ENCODE measurements at regions not wholly inside any gene's neighbourhood (a gene's known extent, or its start where the extent isn't known, plus 50 kb on each side); places are given as distances from the start of the nearest gene placed in this dataset.

DNA sequence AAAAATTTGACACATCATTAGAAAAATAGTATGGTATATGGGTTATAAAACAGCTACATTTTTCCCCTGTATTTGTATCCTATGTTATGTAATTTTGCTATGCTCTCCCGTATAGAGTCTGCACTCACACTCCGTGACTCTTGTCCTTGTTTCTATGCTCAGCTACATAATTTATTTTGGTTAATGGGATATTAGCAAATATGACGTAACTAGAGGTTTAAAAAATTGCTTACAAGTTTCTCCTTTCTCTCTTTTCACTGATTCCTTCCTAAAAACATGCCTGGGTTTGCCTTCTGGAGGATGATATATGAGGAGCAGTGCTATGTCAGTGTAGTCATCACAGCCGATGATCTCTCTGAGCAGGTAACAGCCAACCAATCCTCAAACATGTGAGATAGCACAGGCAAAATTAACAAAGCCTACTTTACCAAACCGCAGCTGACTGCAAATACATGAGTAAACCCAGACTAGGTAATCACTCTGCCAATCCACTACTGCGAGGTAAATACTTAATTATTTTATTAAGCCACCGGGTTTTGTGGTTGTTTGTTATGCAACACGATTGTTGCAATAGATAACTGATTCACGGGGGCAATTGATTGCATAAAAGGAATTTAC, 126.9 kb downstream of the KIF2B start:
- TF ChIP-seq, protein P1, sequence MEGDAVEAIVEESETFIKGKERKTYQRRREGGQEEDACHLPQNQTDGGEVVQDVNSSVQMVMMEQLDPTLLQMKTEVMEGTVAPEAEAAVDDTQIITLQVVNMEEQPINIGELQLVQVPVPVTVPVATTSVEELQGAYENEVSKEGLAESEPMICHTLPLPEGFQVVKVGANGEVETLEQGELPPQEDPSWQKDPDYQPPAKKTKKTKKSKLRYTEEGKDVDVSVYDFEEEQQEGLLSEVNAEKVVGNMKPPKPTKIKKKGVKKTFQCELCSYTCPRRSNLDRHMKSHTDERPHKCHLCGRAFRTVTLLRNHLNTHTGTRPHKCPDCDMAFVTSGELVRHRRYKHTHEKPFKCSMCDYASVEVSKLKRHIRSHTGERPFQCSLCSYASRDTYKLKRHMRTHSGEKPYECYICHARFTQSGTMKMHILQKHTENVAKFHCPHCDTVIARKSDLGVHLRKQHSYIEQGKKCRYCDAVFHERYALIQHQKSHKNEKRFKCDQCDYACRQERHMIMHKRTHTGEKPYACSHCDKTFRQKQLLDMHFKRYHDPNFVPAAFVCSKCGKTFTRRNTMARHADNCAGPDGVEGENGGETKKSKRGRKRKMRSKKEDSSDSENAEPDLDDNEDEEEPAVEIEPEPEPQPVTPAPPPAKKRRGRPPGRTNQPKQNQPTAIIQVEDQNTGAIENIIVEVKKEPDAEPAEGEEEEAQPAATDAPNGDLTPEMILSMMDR (conservative IDR thresholded peaks at IDR 0.05; ENCODE audit: low read length) = no peak
- no peak for TF ChIP-seq EZH2phosphoT487 (IDR thresholded peaks at IDR 0.05; ENCODE audit: borderline replicate concordance)

All from Loucy (cell line).